ENCODE measurements at regions not wholly inside any gene's neighbourhood (a gene's known extent, or its start where the extent isn't known, plus 50 kb on each side); places are given as distances from the start of the nearest gene placed in this dataset.

GRCh38 chr7:3195160-3195559, 105.9 kb upstream of the SDK1 start:
- no peak for DNase-seq (ENCODE audit: low spot score)

DNA sequence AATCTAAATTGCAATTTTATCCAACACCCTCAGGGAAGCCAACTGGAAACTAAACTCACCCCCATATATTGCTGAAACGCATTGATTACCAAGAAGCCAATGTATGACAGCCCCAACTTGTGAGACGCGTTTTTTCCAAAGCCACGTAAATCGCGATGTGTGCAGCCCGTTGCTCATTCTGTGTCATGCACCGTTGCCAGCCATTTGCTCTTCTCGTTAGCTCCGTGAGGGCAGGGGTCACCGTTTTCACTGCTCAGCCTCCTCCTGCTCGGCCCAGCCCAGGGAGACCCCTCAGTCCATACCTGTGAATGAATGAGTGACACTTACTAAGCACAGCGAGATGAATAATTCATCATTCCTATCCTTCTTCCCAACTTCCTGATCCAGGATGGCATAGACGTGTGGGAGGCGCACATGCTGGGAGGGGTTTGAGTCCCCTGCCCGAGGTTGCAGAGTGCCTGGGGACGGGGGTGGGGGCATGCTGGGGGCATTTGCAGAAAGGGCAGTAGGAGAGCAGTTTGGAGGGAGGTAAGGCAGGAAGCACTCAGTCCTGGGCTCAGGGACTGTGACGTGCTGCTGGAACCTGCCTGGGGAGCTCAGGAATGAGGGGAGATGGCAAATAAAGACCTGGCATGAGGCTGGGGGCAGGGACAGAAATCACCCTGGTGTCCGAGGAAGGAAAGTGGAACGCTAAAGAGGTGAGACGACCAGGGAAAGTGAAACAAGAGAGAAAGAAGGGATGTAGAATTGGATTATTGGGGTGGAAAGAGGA, 104.2 kb upstream of the SDK1 start:
- no peak for DNase-seq (ENCODE audit: low spot score)

DNA sequence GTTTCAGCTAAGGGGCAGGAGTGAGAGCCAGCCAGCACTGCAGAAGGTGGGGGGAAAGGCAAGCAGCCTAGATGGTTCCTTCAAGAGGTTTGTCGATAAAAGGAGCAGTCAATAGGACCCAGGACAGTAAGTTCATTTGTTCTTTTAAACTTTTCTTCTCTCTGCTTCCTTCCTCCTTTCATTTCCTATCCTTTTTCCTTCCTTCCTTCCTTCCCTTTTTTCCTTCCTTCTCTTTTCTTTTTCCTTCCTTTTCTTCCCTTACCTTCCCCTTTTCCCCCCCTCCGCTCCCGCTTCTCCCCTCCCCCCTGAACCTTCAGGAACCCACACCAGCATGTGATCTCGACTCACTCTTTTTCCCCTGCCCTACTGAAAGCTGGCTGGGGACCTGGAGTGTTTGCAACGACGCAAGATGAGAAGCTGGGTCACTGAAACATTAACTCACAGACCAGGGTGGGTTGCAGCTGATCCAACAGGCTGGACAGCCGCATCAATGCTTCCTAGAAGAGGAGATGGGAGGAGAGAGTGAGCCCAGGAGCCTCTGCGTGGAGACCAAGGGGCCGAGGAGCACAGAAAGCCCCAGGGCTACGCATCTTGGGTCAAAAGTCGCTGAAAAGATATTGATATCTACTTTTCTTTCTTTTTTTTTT, 103.4 kb upstream of the SDK1 start:
- no peak for DNase-seq (ENCODE audit: low spot score)

DNA sequence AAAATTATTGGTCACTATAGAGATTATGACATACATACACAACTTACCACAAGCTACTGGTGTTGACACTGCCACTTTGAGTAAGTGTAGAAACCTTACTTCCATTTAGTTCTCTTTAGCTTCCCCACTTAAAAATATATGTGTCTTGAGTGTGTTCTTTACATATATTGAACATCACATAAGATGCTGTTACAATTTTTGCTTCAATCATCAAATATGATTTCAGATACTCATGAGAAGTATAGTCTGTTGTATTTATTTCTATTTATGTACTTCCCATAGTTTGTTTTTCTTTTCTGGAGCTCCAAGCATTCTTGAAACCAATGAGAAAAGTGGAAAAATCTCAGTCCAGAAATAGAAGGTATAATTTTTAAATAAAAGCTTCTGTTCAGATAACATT, 102.7 kb upstream of the SDK1 start:
- no peak for DNase-seq (ENCODE audit: low spot score)

DNA sequence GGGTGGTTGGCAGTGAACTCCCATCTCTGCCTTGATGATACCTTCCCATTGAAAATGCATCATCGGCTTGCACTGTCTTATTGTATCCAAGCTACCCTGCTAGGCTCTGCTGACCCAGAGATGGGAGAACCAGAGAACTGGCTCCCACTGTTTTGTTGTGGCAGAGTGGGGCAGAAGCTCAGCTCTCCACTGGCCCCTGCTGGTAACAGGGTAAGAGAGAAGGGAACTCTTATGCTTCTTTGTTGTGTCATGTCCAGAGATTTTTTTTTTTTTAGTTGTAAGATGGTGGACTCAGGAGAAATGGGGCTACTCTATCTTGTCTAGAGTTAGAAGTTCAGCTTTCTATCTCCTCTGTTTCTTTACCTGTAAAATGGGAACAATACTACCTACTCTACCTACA, 100.5 kb upstream of the SDK1 start:
- peak; percentile 24 for DNase-seq (ENCODE audit: low spot score)

DNA sequence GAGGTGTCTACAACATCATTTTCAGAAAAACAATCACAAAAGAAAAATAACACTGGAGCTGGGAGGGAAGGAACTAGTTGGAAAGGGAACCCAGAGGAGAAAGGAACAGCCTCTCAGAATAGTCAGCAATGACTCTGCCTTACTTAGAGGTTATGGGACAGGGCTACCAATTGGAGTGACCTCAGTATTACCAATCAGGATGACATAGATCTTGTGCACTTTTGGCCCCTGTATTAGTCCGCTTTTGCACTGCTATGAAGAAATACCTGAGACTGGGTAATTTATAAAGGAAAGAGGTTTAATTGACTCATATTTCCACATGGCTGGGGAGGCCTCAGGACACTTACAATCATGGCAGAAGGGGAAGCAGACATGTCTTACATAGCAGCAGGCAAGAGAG, 99.7 kb upstream of the SDK1 start:
- no peak for DNase-seq (ENCODE audit: low spot score)

- peak; percentile 47 for DNase-seq (ENCODE audit: low spot score)
Measured at GRCh38 chr7:3201937-3202710, 98.9 kb upstream of the SDK1 start.

- DNase-seq (ENCODE audit: low spot score) = no peak
Measured at GRCh38 chr7:3204526-3204925, 96.5 kb upstream of the SDK1 start.

GRCh38 chr7:3206101-3206500, 95.0 kb upstream of the SDK1 start:
- DNase-seq (ENCODE audit: low spot score) = no peak

- no peak for DNase-seq (ENCODE audit: low spot score)
Measured at GRCh38 chr7:3206771-3207191, 94.3 kb upstream of the SDK1 start.

GRCh38 chr7:3207387-3207902, 93.6 kb upstream of the SDK1 start:
- no peak for DNase-seq (ENCODE audit: low spot score)

DNA sequence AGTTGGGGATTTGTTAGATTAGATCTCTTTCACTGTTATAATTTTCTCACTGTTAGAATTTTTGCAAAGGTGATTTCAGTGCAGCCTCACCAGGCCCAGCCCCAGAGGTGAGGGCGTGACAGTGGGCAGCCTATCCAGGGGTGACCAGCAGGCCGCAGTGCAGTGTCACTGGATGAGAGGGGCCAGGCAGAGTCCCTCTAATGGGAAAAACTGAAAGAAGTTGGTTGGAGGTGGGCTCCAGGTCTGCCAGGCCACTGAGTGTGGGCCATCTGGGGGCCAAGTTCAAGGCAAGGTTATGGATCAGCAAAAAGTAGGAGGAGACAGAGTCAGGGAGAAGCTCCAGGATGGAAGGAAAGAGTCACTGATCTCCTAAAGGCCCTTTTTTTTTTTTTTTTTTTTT, 90.5 kb upstream of the SDK1 start:
- DNase-seq (ENCODE audit: low spot score) = no peak

GRCh38 chr7:3214090-3214413, 87.0 kb upstream of the SDK1 start:
- no peak for DNase-seq (ENCODE audit: low spot score)

- no peak for DNase-seq (ENCODE audit: low spot score)
Measured at GRCh38 chr7:3215624-3216585, 85.1 kb upstream of the SDK1 start.

GRCh38 chr7:3217166-3217565, 83.9 kb upstream of the SDK1 start:
- DNase-seq (ENCODE audit: low spot score) = no peak

- peak; percentile 65 for DNase-seq (ENCODE audit: low spot score)
Measured at GRCh38 chr7:3218411-3219225, 82.4 kb upstream of the SDK1 start.

- no peak for DNase-seq (ENCODE audit: low spot score)
Measured at GRCh38 chr7:3229904-3230470, 71.1 kb upstream of the SDK1 start.

- no peak for DNase-seq (ENCODE audit: low spot score)
Measured at GRCh38 chr7:3230908-3231307, 70.1 kb upstream of the SDK1 start.

- DNase-seq (ENCODE audit: low spot score) = no peak
Measured at GRCh38 chr7:3232228-3232627, 68.8 kb upstream of the SDK1 start.

- no peak for DNase-seq (ENCODE audit: low spot score)
Measured at GRCh38 chr7:3233301-3233700, 67.8 kb upstream of the SDK1 start.

DNA sequence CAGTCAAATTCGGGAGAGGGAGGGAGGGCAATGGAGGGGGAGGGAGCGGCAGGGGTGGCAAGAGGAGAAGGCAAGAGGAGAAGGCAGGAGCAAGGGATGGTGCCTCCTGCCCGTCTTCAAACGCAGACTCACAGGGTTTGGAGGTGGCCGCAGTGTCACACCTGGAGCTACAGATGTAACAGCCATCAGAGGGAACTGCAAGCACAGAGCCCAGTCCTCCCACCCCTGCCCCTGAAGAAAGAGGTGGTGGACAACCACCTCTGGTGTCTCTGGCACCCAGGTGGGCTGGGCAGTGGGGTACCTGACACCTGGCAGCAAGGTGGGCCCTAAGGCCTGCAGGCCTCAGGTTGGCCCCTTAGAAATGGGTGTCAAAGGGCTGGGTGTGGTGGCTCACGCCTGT, 67.0 kb upstream of the SDK1 start:
- no peak for DNase-seq (ENCODE audit: low spot score)
